Liver (tissue), 3 donors: ENCODE measurements at regions not wholly inside any gene's neighbourhood (a gene's known extent, or its start where the extent isn't known, plus 50 kb on each side); places are given as distances from the start of the nearest gene placed in this dataset.

Source experiments
- EGR1 ChIP-seq, 2 donors: IDR thresholded peaks; 2 replicates each; pipeline ENCODE4 v1.6.1; 2016 to 2018; ENCODE audit warnings: antibody characterized with exemption in 2 of 2, low read depth in 2 of 2
- NR2F2 ChIP-seq: IDR thresholded peaks from 2 replicates; pipeline ENCODE4 v1.6.1; 2016; ENCODE audit warnings: antibody characterized with exemption
- RAD21 ChIP-seq, 2 donors: IDR thresholded peaks; 2 replicates each; pipeline ENCODE4 v1.6.1; 2016; ENCODE audit warnings: antibody characterized with exemption in 2 of 2, mild to moderate bottlenecking in 2 of 2
- SP1 ChIP-seq: IDR thresholded peaks from 2 replicates; pipeline ENCODE4 v1.6.1; 2018; ENCODE audit warnings: antibody characterized with exemption, mild to moderate bottlenecking
- TF ChIP-seq, protein P1 (sequence below): IDR thresholded peaks from 2 replicates; pipeline ENCODE4 v1.6.1; 2016; ENCODE audit warnings: antibody characterized with exemption, mild to moderate bottlenecking
- TF ChIP-seq, protein P2 (sequence below): fragments of 150-350 bp; IDR thresholded peaks from 2 replicates; pipeline ENCODE4 v1.5.1; 2017; ENCODE audit warnings: improper control_type of control experiment, low read depth, low read length; ENCODE audit not compliant: missing input control
- TF ChIP-seq, protein P3 (sequence below): IDR thresholded peaks from 2 replicates; pipeline ENCODE4 v1.6.1; 2016; ENCODE audit warnings: antibody characterized with exemption
- TF ChIP-seq, protein P4 (sequence below): IDR thresholded peaks from 2 replicates; pipeline ENCODE4 v1.6.1; 2016; ENCODE audit warnings: antibody characterized with exemption
- donor health status: healthy.
- donor health status: healthy.

DNA sequence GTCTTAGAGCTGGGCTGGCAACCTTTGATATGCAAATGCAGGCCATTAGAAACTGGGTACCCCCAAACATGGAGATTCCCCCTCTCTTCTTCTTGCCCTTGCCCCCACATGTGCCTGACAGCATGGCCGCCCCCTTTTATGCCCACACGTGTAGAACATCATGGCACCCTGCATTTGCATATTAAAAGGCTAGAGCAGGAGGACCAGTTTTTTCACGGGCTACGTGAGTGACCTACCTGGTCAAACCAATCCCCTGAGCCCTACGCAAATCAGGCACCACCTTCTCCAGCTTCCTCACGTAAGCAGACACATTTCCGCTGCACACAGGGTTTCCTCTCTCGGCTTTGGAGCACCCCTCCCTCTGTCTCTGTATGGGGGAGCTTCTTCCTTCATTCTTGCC is 110.9 kb upstream of the COPS8 start:
- TF ChIP-seq, protein P1, sequence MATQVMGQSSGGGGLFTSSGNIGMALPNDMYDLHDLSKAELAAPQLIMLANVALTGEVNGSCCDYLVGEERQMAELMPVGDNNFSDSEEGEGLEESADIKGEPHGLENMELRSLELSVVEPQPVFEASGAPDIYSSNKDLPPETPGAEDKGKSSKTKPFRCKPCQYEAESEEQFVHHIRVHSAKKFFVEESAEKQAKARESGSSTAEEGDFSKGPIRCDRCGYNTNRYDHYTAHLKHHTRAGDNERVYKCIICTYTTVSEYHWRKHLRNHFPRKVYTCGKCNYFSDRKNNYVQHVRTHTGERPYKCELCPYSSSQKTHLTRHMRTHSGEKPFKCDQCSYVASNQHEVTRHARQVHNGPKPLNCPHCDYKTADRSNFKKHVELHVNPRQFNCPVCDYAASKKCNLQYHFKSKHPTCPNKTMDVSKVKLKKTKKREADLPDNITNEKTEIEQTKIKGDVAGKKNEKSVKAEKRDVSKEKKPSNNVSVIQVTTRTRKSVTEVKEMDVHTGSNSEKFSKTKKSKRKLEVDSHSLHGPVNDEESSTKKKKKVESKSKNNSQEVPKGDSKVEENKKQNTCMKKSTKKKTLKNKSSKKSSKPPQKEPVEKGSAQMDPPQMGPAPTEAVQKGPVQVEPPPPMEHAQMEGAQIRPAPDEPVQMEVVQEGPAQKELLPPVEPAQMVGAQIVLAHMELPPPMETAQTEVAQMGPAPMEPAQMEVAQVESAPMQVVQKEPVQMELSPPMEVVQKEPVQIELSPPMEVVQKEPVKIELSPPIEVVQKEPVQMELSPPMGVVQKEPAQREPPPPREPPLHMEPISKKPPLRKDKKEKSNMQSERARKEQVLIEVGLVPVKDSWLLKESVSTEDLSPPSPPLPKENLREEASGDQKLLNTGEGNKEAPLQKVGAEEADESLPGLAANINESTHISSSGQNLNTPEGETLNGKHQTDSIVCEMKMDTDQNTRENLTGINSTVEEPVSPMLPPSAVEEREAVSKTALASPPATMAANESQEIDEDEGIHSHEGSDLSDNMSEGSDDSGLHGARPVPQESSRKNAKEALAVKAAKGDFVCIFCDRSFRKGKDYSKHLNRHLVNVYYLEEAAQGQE, result no peak
- TF ChIP-seq, protein P2, sequence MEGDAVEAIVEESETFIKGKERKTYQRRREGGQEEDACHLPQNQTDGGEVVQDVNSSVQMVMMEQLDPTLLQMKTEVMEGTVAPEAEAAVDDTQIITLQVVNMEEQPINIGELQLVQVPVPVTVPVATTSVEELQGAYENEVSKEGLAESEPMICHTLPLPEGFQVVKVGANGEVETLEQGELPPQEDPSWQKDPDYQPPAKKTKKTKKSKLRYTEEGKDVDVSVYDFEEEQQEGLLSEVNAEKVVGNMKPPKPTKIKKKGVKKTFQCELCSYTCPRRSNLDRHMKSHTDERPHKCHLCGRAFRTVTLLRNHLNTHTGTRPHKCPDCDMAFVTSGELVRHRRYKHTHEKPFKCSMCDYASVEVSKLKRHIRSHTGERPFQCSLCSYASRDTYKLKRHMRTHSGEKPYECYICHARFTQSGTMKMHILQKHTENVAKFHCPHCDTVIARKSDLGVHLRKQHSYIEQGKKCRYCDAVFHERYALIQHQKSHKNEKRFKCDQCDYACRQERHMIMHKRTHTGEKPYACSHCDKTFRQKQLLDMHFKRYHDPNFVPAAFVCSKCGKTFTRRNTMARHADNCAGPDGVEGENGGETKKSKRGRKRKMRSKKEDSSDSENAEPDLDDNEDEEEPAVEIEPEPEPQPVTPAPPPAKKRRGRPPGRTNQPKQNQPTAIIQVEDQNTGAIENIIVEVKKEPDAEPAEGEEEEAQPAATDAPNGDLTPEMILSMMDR, result no peak
- TF ChIP-seq, protein P3, sequence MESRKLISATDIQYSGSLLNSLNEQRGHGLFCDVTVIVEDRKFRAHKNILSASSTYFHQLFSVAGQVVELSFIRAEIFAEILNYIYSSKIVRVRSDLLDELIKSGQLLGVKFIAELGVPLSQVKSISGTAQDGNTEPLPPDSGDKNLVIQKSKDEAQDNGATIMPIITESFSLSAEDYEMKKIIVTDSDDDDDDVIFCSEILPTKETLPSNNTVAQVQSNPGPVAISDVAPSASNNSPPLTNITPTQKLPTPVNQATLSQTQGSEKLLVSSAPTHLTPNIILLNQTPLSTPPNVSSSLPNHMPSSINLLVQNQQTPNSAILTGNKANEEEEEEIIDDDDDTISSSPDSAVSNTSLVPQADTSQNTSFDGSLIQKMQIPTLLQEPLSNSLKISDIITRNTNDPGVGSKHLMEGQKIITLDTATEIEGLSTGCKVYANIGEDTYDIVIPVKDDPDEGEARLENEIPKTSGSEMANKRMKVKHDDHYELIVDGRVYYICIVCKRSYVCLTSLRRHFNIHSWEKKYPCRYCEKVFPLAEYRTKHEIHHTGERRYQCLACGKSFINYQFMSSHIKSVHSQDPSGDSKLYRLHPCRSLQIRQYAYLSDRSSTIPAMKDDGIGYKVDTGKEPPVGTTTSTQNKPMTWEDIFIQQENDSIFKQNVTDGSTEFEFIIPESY, result no peak
- TF ChIP-seq SP1 (no peak), RAD21 (IDR thresholded peaks at IDR 0.05) (no peak), NR2F2 (no peak), EGR1 (IDR thresholded peaks at IDR 0.05; ENCODE audit: low read depth in 2 of 2) (no peak)
- TF ChIP-seq, protein P4, sequence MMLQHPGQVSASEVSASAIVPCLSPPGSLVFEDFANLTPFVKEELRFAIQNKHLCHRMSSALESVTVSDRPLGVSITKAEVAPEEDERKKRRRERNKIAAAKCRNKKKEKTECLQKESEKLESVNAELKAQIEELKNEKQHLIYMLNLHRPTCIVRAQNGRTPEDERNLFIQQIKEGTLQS, result no peak
